GM23338 (cell line): ENCODE measurements at regions not wholly inside any gene's neighbourhood (a gene's known extent, or its start where the extent isn't known, plus 50 kb on each side); places are given as distances from the start of the nearest gene placed in this dataset.

Experiments used
- ATAC-seq: fragments of 200-7000 bp; cut with Tn5 transposase; 3 replicates; pipeline ENCODE4 v1.9.1; 2020
- DNase-seq: peaks from one replicate; pipeline ENCODE4 v3.0.0-alpha.2; 2015; ENCODE audit warnings: low spot score
- H2AFZ ChIP-seq: fragments of 200-600 bp; sonication (generic); 2 replicates; pipeline ENCODE4 v1.8.0; 2016; ENCODE audit warnings: antibody characterized with exemption, mild to moderate bottlenecking, moderate library complexity
- H3F3A ChIP-seq: fragments of 200-600 bp; sonication (generic); replicated peaks from 2 replicates; pipeline ENCODE4 v1.8.0; 2017; ENCODE audit warnings: antibody characterized with exemption, mixed run types, low read depth
- H3K27ac ChIP-seq: fragments of 200-600 bp; sonication (generic); 2 replicates; pipeline ENCODE4 v1.6.1; 2016; ENCODE audit warnings: low read depth
- H3K27me3 ChIP-seq: fragments of 200-600 bp; sonication (generic); 2 replicates; pipeline ENCODE4 v1.8.0; 2016; ENCODE audit warnings: mild to moderate bottlenecking, mixed run types, moderate library complexity; ENCODE audit not compliant: insufficient read depth
- H3K36me3 ChIP-seq: fragments of 200-600 bp; sonication (generic); 2 replicates; pipeline ENCODE4 v1.8.0; 2016; ENCODE audit warnings: mild to moderate bottlenecking; ENCODE audit not compliant: insufficient read depth
- H3K4me1 ChIP-seq: fragments of 200-600 bp; sonication (generic); 2 replicates; pipeline ENCODE4 v1.8.0; 2016; ENCODE audit warnings: mild to moderate bottlenecking, moderate library complexity; ENCODE audit not compliant: insufficient read depth
- H3K4me2 ChIP-seq: fragments of 200-600 bp; sonication (generic); 2 replicates; pipeline ENCODE4 v1.7.1; 2017; ENCODE audit warnings: mixed run types
- H3K4me3 ChIP-seq: fragments of 200-600 bp; sonication (generic); 2 replicates; pipeline ENCODE4 v1.6.1; 2016; ENCODE audit warnings: mixed run types
- H3K79me2 ChIP-seq: fragments of 200-600 bp; sonication (generic); replicated peaks from 2 replicates; pipeline ENCODE4 v1.8.0; 2017; ENCODE audit warnings: mild to moderate bottlenecking; ENCODE audit not compliant: insufficient read depth
- H3K9me2 ChIP-seq: fragments of 200-600 bp; sonication (generic); 2 replicates; pipeline ENCODE4 v1.8.0; 2017; ENCODE audit not compliant: insufficient read depth
- H4K20me1 ChIP-seq: fragments of 200-600 bp; sonication (generic); replicated peaks from 2 replicates; pipeline ENCODE4 v1.8.0; 2017; ENCODE audit warnings: mild to moderate bottlenecking; ENCODE audit not compliant: insufficient read depth
- H3K27ac Mint-ChIP-seq: 2 replicates; pipeline ENCODE4 v1.8.0; 2020; ENCODE audit warnings: inconsistent platforms, mild to moderate bottlenecking, moderate library complexity, mixed read lengths
- H3K27me3 Mint-ChIP-seq: 3 replicates; pipeline ENCODE4 v1.8.0; 2022; ENCODE audit warnings: low read depth, mild to moderate bottlenecking, moderate library complexity, mixed read lengths, inconsistent platforms; ENCODE audit not compliant: insufficient read depth, poor library complexity
- H3K36me3 Mint-ChIP-seq: 3 replicates; pipeline ENCODE4 v1.8.0; 2021; ENCODE audit warnings: low read depth, mild to moderate bottlenecking, inconsistent platforms, moderate library complexity, mixed read lengths
- H3K4me1 Mint-ChIP-seq: 3 replicates; pipeline ENCODE4 v1.8.0; 2020; ENCODE audit warnings: mild to moderate bottlenecking, inconsistent platforms, mixed read lengths
- H3K4me3 Mint-ChIP-seq: 3 replicates; pipeline ENCODE4 v1.8.0; 2021; ENCODE audit warnings: moderate library complexity, mild to moderate bottlenecking, inconsistent platforms, mixed read lengths
- H3K9me3 Mint-ChIP-seq: 3 replicates; pipeline ENCODE4 v1.8.0; 2020; ENCODE audit warnings: moderate library complexity, mild to moderate bottlenecking, inconsistent platforms, mixed read lengths
- CREB1 ChIP-seq: fragments of 250-450 bp; sonication (Bioruptor Pico); IDR thresholded peaks from 2 replicates; pipeline ENCODE4 v1.5.0; 2020; ENCODE audit warnings: low read depth, mild to moderate bottlenecking, moderate library complexity
- EZH2 ChIP-seq: fragments of 200-600 bp; sonication (generic); IDR thresholded peaks from one replicate; pipeline ENCODE4 v1.8.0; 2017; ENCODE audit warnings: antibody characterized with exemption, mild to moderate bottlenecking, low read depth; ENCODE audit not compliant: unreplicated experiment
- EZH2phosphoT487 ChIP-seq: fragments of 200-600 bp; sonication (generic); IDR thresholded peaks from one replicate; pipeline ENCODE4 v1.8.1; 2018; ENCODE audit warnings: antibody characterized with exemption; ENCODE audit not compliant: unreplicated experiment
- JUNB ChIP-seq: IDR thresholded peaks from one replicate; pipeline ENCODE4 v1.6.1; 2016; ENCODE audit warnings: antibody characterized with exemption; ENCODE audit not compliant: unreplicated experiment
- NANOG ChIP-seq: IDR thresholded peaks from 2 replicates; pipeline ENCODE4 v1.6.1; 2016; ENCODE audit warnings: antibody characterized with exemption, borderline replicate concordance
- POLR2AphosphoS5 ChIP-seq: IDR thresholded peaks from 2 replicates; pipeline ENCODE4 v1.6.1; 2016; ENCODE audit warnings: antibody characterized with exemption, low read depth
- STAT1 ChIP-seq: IDR thresholded peaks from one replicate; pipeline ENCODE4 v1.6.1; 2016; ENCODE audit warnings: antibody characterized with exemption; ENCODE audit not compliant: unreplicated experiment
- ZNF114 ChIP-seq: fragments of 250-450 bp; sonication (Bioruptor Pico); IDR thresholded peaks from 2 replicates; pipeline ENCODE4 v1.5.0; 2020; ENCODE audit warnings: mild to moderate bottlenecking, moderate library complexity
- ZNF331 ChIP-seq: fragments of 250-450 bp; sonication (Bioruptor Pico); IDR thresholded peaks from 2 replicates; pipeline ENCODE4 v1.5.0; 2020; ENCODE audit warnings: low read depth, mild to moderate bottlenecking, moderate library complexity
- TF ChIP-seq, protein P1 (sequence below), 2 experiments: fragments of 200-600 bp in 1 of 2; sonication (generic) in 1 of 2; conservative IDR thresholded peaks; 2 replicates each; pipeline versions ENCODE4 v1.5.1 to v1.6.1; 2016 to 2017; ENCODE audit warnings: antibody characterized with exemption in 2 of 2, low read depth in 2 of 2, mild to moderate bottlenecking in 2 of 2, moderate library complexity in 1 of 2
- TF ChIP-seq, protein P2 (sequence below): IDR thresholded peaks from 2 replicates; pipeline ENCODE4 v1.6.1; 2016; ENCODE audit warnings: antibody characterized with exemption
- TF ChIP-seq, protein P3 (sequence below): fragments of 250-450 bp; sonication (Bioruptor Pico); IDR thresholded peaks from 2 replicates; pipeline ENCODE4 v1.5.0; 2020; ENCODE audit warnings: mild to moderate bottlenecking, moderate library complexity
- TF ChIP-seq, protein P4 (sequence below): IDR thresholded peaks from one replicate; pipeline ENCODE4 v1.6.1; 2018; ENCODE audit warnings: antibody characterized with exemption; ENCODE audit not compliant: unreplicated experiment

DNA sequence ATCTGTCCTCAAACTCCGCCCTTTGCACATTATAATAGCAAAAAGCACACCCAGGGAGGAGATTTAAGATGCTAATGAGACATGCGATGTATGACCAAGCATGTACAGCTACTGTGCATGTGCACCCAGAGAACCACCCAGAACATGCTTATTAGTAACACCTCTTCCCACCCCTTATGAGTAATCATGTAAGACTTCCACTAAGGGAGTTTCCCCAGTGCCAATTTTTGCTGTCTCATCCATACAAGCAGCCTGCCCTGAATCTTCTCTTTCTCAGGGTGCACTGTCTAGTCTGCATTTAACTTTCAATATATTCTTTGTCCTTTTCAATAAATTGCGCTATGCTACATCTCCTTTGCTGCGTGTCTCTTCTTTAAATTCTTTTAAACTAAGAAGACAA, 830.0 kb upstream of the NOVA1 start:
- Histone ChIP-seq H3K4me2 (no peak overlapping the region), H2AFZ (no peak overlapping the region), H3K79me2 (no peaks in the 10 kb centered on the region), H3K36me3 (no peaks in the 10 kb centered on the region; the same call in 1 of the 2 replicates), H3K4me3 (no peak overlapping the region), H3K27ac (no peak overlapping the region), H4K20me1 (no peaks in the 10 kb centered on the region), H3K27me3 (no peaks in the 10 kb centered on the region), H3K9me2 (no peaks in the 10 kb centered on the region), H3K4me1 (no peaks in the 10 kb centered on the region), H3F3A (no peaks in the 10 kb centered on the region)
- H3K4me3 Mint-ChIP-seq = no peak overlapping the region
- no peaks in the 10 kb centered on the region for H3K36me3 Mint-ChIP-seq
- TF ChIP-seq, protein P1, sequence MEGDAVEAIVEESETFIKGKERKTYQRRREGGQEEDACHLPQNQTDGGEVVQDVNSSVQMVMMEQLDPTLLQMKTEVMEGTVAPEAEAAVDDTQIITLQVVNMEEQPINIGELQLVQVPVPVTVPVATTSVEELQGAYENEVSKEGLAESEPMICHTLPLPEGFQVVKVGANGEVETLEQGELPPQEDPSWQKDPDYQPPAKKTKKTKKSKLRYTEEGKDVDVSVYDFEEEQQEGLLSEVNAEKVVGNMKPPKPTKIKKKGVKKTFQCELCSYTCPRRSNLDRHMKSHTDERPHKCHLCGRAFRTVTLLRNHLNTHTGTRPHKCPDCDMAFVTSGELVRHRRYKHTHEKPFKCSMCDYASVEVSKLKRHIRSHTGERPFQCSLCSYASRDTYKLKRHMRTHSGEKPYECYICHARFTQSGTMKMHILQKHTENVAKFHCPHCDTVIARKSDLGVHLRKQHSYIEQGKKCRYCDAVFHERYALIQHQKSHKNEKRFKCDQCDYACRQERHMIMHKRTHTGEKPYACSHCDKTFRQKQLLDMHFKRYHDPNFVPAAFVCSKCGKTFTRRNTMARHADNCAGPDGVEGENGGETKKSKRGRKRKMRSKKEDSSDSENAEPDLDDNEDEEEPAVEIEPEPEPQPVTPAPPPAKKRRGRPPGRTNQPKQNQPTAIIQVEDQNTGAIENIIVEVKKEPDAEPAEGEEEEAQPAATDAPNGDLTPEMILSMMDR (conservative IDR thresholded peaks at IDR 0.05; ENCODE audit: low read depth in 2 of 2) = no peak
- TF ChIP-seq POLR2AphosphoS5 (no peak), ZNF114 (CRISPR knock-in tag) (no peak), ZNF331 (CRISPR knock-in tag) (no peak), CREB1 (CRISPR knock-in tag) (no peak), STAT1 (no peak), JUNB (no peak), NANOG (no peak), EZH2phosphoT487 (no peak), EZH2 (no peak)
- TF ChIP-seq, protein P2, sequence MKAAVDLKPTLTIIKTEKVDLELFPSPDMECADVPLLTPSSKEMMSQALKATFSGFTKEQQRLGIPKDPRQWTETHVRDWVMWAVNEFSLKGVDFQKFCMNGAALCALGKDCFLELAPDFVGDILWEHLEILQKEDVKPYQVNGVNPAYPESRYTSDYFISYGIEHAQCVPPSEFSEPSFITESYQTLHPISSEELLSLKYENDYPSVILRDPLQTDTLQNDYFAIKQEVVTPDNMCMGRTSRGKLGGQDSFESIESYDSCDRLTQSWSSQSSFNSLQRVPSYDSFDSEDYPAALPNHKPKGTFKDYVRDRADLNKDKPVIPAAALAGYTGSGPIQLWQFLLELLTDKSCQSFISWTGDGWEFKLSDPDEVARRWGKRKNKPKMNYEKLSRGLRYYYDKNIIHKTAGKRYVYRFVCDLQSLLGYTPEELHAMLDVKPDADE = no peak
- TF ChIP-seq, protein P3, sequence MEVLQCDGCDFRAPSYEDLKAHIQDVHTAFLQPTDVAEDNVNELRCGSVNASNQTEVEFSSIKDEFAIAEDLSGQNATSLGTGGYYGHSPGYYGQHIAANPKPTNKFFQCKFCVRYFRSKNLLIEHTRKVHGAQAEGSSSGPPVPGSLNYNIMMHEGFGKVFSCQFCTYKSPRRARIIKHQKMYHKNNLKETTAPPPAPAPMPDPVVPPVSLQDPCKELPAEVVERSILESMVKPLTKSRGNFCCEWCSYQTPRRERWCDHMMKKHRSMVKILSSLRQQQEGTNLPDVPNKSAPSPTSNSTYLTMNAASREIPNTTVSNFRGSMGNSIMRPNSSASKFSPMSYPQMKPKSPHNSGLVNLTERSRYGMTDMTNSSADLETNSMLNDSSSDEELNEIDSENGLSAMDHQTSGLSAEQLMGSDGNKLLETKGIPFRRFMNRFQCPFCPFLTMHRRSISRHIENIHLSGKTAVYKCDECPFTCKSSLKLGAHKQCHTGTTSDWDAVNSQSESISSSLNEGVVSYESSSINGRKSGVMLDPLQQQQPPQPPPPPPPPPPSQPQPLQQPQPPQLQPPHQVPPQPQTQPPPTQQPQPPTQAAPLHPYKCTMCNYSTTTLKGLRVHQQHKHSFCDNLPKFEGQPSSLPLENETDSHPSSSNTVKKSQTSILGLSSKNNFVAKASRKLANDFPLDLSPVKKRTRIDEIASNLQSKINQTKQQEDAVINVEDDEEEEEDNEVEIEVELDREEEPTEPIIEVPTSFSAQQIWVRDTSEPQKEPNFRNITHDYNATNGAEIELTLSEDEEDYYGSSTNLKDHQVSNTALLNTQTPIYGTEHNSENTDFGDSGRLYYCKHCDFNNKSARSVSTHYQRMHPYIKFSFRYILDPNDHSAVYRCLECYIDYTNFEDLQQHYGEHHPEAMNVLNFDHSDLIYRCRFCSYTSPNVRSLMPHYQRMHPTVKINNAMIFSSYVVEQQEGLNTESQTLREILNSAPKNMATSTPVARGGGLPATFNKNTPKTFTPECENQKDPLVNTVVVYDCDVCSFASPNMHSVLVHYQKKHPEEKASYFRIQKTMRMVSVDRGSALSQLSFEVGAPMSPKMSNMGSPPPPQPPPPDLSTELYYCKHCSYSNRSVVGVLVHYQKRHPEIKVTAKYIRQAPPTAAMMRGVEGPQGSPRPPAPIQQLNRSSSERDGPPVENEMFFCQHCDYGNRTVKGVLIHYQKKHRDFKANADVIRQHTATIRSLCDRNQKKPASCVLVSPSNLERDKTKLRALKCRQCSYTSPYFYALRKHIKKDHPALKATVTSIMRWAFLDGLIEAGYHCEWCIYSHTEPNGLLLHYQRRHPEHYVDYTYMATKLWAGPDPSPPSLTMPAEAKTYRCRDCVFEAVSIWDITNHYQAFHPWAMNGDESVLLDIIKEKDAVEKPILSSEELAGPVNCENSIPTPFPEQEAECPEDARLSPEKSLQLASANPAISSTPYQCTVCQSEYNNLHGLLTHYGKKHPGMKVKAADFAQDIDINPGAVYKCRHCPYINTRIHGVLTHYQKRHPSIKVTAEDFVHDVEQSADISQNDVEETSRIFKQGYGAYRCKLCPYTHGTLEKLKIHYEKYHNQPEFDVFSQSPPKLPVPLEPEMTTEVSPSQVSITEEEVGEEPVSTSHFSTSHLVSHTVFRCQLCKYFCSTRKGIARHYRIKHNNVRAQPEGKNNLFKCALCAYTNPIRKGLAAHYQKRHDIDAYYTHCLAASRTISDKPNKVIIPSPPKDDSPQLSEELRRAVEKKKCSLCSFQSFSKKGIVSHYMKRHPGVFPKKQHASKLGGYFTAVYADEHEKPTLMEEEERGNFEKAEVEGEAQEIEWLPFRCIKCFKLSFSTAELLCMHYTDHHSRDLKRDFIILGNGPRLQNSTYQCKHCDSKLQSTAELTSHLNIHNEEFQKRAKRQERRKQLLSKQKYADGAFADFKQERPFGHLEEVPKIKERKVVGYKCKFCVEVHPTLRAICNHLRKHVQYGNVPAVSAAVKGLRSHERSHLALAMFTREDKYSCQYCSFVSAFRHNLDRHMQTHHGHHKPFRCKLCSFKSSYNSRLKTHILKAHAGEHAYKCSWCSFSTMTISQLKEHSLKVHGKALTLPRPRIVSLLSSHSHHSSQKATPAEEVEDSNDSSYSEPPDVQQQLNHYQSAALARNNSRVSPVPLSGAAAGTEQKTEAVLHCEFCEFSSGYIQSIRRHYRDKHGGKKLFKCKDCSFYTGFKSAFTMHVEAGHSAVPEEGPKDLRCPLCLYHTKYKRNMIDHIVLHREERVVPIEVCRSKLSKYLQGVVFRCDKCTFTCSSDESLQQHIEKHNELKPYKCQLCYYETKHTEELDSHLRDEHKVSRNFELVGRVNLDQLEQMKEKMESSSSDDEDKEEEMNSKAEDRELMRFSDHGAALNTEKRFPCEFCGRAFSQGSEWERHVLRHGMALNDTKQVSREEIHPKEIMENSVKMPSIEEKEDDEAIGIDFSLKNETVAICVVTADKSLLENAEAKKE (CRISPR knock-in tag) = no peak
- TF ChIP-seq, protein P4, sequence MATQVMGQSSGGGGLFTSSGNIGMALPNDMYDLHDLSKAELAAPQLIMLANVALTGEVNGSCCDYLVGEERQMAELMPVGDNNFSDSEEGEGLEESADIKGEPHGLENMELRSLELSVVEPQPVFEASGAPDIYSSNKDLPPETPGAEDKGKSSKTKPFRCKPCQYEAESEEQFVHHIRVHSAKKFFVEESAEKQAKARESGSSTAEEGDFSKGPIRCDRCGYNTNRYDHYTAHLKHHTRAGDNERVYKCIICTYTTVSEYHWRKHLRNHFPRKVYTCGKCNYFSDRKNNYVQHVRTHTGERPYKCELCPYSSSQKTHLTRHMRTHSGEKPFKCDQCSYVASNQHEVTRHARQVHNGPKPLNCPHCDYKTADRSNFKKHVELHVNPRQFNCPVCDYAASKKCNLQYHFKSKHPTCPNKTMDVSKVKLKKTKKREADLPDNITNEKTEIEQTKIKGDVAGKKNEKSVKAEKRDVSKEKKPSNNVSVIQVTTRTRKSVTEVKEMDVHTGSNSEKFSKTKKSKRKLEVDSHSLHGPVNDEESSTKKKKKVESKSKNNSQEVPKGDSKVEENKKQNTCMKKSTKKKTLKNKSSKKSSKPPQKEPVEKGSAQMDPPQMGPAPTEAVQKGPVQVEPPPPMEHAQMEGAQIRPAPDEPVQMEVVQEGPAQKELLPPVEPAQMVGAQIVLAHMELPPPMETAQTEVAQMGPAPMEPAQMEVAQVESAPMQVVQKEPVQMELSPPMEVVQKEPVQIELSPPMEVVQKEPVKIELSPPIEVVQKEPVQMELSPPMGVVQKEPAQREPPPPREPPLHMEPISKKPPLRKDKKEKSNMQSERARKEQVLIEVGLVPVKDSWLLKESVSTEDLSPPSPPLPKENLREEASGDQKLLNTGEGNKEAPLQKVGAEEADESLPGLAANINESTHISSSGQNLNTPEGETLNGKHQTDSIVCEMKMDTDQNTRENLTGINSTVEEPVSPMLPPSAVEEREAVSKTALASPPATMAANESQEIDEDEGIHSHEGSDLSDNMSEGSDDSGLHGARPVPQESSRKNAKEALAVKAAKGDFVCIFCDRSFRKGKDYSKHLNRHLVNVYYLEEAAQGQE = no peak
- ATAC-seq = no peak
- no peak for DNase-seq
- no peaks in the 10 kb centered on the region for H3K9me3 Mint-ChIP-seq
- H3K27me3 Mint-ChIP-seq = no peaks in the 10 kb centered on the region
- no peaks in the 10 kb centered on the region for H3K4me1 Mint-ChIP-seq
- H3K27ac Mint-ChIP-seq = peak overlapping the region; percentile 58; the same call in 1 of the 2 replicates
